MCF 10A (cell line): ENCODE measurements at regions not wholly inside any gene's neighbourhood (a gene's known extent, or its start where the extent isn't known, plus 50 kb on each side); places are given as distances from the start of the nearest gene placed in this dataset.

Experiments
- BruUV-seq: library from RNA; stranded (reverse); fragments of 400-500 nt; replicated peaks from 2 replicates; lab custom pipeline; 2021; lab: Mats Ljungman, UMichigan
- CTCF ChIA-PET: fragments of 300-600 bp; sonication (Branson Sonifier 250); formaldehyde crosslinking; extraction: SDS; loops from one replicate; lab custom pipeline; 2021; ENCODE audit warnings: antibody characterized with exemption, inconsistent platforms; lab: Yijun Ruan, JAX
- POLR2A ChIA-PET: fragments of 300-600, 350-650 bp; sonication (Branson Sonifier 250); formaldehyde crosslinking; extraction: SDS; loops from one replicate; lab custom pipeline; 2020; ENCODE audit warnings: antibody characterized with exemption, inconsistent platforms; lab: Yijun Ruan, JAX
- DNase-seq: peaks from one replicate; pipeline ENCODE4 v3.0.0-alpha.2; 2018; ENCODE audit not compliant: unreplicated experiment
- H3K27ac Mint-ChIP-seq: one replicate; pipeline ENCODE4 v1.8.0; 2022; ENCODE audit warnings: mild to moderate bottlenecking, low read depth, mixed read lengths; ENCODE audit not compliant: unreplicated experiment
- H3K27me3 Mint-ChIP-seq: one replicate; pipeline ENCODE4 v1.8.0; 2022; ENCODE audit warnings: mixed read lengths; ENCODE audit not compliant: insufficient read depth, unreplicated experiment
- H3K36me3 Mint-ChIP-seq: one replicate; pipeline ENCODE4 v1.8.0; 2022; ENCODE audit warnings: mild to moderate bottlenecking, moderate library complexity, mixed read lengths; ENCODE audit not compliant: insufficient read depth, unreplicated experiment
- H3K4me1 Mint-ChIP-seq: one replicate; pipeline ENCODE4 v1.8.0; 2022; ENCODE audit warnings: mixed read lengths; ENCODE audit not compliant: insufficient read depth, unreplicated experiment
- H3K4me3 Mint-ChIP-seq: one replicate; pipeline ENCODE4 v1.8.0; 2022; ENCODE audit warnings: mild to moderate bottlenecking, moderate library complexity, mixed read lengths; ENCODE audit not compliant: unreplicated experiment
- H3K9me3 Mint-ChIP-seq: one replicate; pipeline ENCODE4 v1.8.0; 2022; ENCODE audit warnings: mixed read lengths; ENCODE audit not compliant: unreplicated experiment
- CTCF ChIP-seq: fragments of 200-600 bp; IDR thresholded peaks from one replicate; pipeline ENCODE4 v1.8.0; 2022; ENCODE audit warnings: antibody characterized with exemption, mild to moderate bottlenecking; ENCODE audit not compliant: unreplicated experiment
- intact Hi-C: fragments of 100-400 bp; cut with micrococcal nuclease; formaldehyde crosslinking; loops from 2 replicates; pipeline ENCODE4 v1.14.1; 2022

GRCh38 chr3:29194139-29194538 is 86.7 kb upstream of the RBMS3 start:
- CTCF ChIA-PET: interaction anchor here (1.1 kb wide), 1 partner anchor 109 kb away, joined by 3 read pairs; no protein-coding TSS in a partner anchor
- H3K27ac Mint-ChIP-seq: no peak overlapping the region
- H3K9me3 Mint-ChIP-seq: peaks cover 28% of the 10 kb centered on the region
- peaks cover 10% of the 10 kb centered on the region for H3K4me1 Mint-ChIP-seq
- H3K4me3 Mint-ChIP-seq: no peak overlapping the region
- POLR2A ChIA-PET: no interaction called here
- BruUV-seq: no TSS peak
- TF ChIP-seq CTCF: no peak
- H3K27me3 Mint-ChIP-seq: no peaks in the 10 kb centered on the region
- no peaks in the 10 kb centered on the region for H3K36me3 Mint-ChIP-seq
- intact Hi-C loops: no loop called here
- DNase-seq: no peak

GRCh38 chr3:29195056-29195455 is 85.8 kb upstream of the RBMS3 start:
- Mint-ChIP-seq H3K36me3 (no peaks in the 10 kb centered on the region), H3K27me3 (no peaks in the 10 kb centered on the region), H3K4me3 (no peak overlapping the region), H3K4me1 (peaks cover 10% of the 10 kb centered on the region), H3K27ac (peak overlapping the region; percentile 40), H3K9me3 (peaks cover 28% of the 10 kb centered on the region)
- BruUV-seq: no TSS peak
- no peak for TF ChIP-seq CTCF
- peak; percentile 80 for DNase-seq
- CTCF ChIA-PET: interaction anchor here (0.8 to 1.1 kb wide), 2 partner anchors 110 to 569 kb away, joined by 3 to 5 read pairs; no protein-coding TSS in a partner anchor
- intact Hi-C loops: no loop called here
- POLR2A ChIA-PET: interaction anchor here (0.7 kb wide), 1 partner anchor 85 kb away, joined by 3 read pairs; no protein-coding TSS in a partner anchor

DNA sequence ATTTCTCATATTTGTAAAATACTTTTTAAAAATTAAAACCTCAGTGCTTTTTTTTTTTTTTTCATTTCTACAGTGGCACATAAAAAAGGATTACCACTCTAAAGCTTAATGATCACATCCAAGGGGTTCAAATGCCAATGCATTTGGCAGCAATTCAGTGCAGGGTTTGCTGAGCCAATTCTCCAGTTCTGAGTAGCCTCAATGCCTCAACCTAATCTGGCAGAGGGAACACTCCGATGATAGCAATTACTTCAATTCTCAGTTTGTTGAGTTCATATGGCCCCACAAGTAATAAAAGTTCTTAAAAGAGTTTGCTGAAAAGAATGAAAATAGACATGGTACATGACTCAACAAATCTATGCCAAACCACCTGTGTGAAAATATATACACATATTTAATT is 79.3 kb upstream of the RBMS3 start:
- ChIA-PET POLR2A (no interaction called here), CTCF (interaction anchor here (1.0 kb wide), 1 partner anchor 20 kb away, joined by 3 read pairs; no protein-coding TSS in a partner anchor)
- intact Hi-C loops: no loop called here
- Mint-ChIP-seq H3K9me3 (no peaks in the 10 kb centered on the region), H3K36me3 (no peaks in the 10 kb centered on the region), H3K27me3 (no peaks in the 10 kb centered on the region), H3K27ac (no peak overlapping the region), H3K4me1 (no peaks in the 10 kb centered on the region), H3K4me3 (no peak overlapping the region)
- no TSS peak for BruUV-seq
- TF ChIP-seq CTCF: no peak
- no peak for DNase-seq

DNA sequence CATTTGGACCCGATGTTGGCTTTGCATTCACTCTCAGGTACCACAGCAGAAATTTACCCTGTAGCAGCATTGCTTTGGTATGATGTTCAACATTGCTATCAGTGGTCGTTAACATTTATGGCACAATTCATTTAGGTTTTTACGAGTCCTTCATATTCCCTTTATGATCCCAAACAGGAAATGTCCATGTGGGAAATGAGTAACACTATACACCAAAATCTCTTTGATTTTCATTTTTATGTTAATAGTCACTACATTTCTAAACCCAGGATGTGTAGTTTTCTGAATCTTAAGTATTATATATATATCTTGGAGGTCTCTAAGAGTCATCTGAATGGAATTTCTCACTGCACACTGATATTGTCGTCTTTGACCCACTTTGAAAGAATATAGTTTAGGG is 78.5 kb upstream of the RBMS3 start:
- Mint-ChIP-seq H3K36me3 (no peaks in the 10 kb centered on the region), H3K9me3 (no peaks in the 10 kb centered on the region), H3K4me3 (no peak overlapping the region), H3K27ac (no peak overlapping the region), H3K4me1 (peaks cover 3% of the 10 kb centered on the region), H3K27me3 (no peaks in the 10 kb centered on the region)
- BruUV-seq: no TSS peak
- intact Hi-C loops: no loop called here
- POLR2A ChIA-PET: no interaction called here
- TF ChIP-seq CTCF: no peak
- CTCF ChIA-PET: no interaction called here
- no peak for DNase-seq
